ENCODE measurements at regions not wholly inside any gene's neighbourhood (a gene's known extent, or its start where the extent isn't known, plus 50 kb on each side); places are given as distances from the start of the nearest gene placed in this dataset.

GRCh38 chr12:90234472-90234871, 525.8 kb upstream of the ATP2B1 start:
- H3K9ac ChIP-seq (ENCODE audit: low read length), result no peak overlapping the region
- no peak overlapping the region for H2AK5ac ChIP-seq (ENCODE audit: low read length)
- peak; percentile 40 for DNase-seq
- no peak overlapping the region for H3K23ac ChIP-seq (ENCODE audit: low read length)
- H2BK120ac ChIP-seq (ENCODE audit: low read depth, low read length), result no peak overlapping the region
- H3K56ac ChIP-seq (ENCODE audit: low read length), result no peak overlapping the region
- H3K4me2 ChIP-seq (ENCODE audit: low read length), result no peak overlapping the region
- H3K4me3 ChIP-seq (ENCODE audit: low read length), result no peak overlapping the region
- no peak overlapping the region for H3K18ac ChIP-seq (ENCODE audit: low read length)
- H2BK5ac ChIP-seq (ENCODE audit: low read length), result no peak overlapping the region
- WGBS (ENCODE audit: extremely low coverage, insufficient coverage, low lambda C conversion rate), result no CpG with 5 or more reads among the region's 2 CpGs
- H3K4ac ChIP-seq (ENCODE audit: low read depth, low read length), result no peak overlapping the region
- H4K5ac ChIP-seq (ENCODE audit: low read length), result no peak overlapping the region
- H3K79me1 ChIP-seq (ENCODE audit: low read length), result no peaks in the 10 kb centered on the region
- no peak overlapping the region for H4K8ac ChIP-seq (ENCODE audit: low read depth, low read length)
- no peaks in the 10 kb centered on the region for H3K27me3 ChIP-seq (ENCODE audit: insufficient read depth, low read length, poor library complexity)
- H3K4me1 ChIP-seq (ENCODE audit: control insufficient read depth, low read depth, low read length), result no peaks in the 10 kb centered on the region
- no peak overlapping the region for H3K27ac ChIP-seq (ENCODE audit: low read depth, low read length)
- no peaks in the 10 kb centered on the region for H3K36me3 ChIP-seq (ENCODE audit: control insufficient read depth, insufficient read depth, low read length)
- no peak overlapping the region for H2BK15ac ChIP-seq (replicated peaks; ENCODE audit: low read depth)
- no peaks in the 10 kb centered on the region for H3K79me2 ChIP-seq (ENCODE audit: control insufficient read depth, insufficient read depth, low read length)

DNA sequence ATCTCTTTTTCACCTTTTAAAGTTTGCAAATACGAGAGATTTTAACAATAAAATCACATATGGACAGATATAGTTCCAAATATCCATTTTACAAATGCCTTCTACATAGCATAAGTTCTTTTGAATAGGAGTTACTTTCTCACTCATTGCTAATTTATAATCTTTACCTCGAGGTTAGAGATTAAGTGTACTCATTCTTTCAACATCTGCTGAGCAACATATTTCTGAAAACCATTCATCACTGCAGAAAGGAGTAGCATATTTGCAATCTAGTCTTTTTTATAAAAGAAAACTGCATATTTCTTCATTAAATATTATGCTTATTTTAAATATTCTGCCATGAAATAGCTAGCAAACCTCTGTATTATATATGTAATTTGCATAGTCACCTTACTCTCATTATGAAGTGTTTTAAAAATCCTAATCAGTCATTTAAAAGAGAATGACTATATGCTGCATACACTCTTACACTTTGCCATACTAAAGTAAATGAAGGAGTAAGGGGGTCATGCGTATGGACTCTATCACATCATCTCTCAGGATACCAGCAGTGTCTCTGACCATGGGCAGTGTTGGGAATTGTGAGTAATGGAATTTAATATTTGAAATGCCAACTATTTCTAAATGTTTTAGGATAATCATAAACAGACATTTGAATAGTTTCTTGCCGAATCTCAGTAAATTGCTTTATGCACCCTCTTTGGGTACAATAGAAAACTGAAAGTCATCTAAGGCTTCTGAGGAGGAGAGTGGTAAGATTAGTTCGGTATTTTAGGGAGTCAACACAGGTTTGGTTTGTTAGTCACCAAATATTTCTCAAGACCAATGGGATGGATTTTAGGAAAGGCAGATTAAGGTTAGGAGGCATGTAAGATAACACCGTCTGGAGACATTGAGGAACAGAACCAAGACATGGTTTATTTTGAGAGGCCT, 524.8 kb upstream of the ATP2B1 start:
- Histone ChIP-seq H2BK120ac (ENCODE audit: low read depth, low read length) (no peak overlapping the region), H2AK5ac (ENCODE audit: low read length) (no peak overlapping the region), H3K27me3 (ENCODE audit: insufficient read depth, low read length, poor library complexity) (no peaks in the 10 kb centered on the region), H3K9ac (ENCODE audit: low read length) (no peak overlapping the region), H4K8ac (ENCODE audit: low read depth, low read length) (no peak overlapping the region), H2BK5ac (ENCODE audit: low read length) (no peak overlapping the region), H3K4me3 (ENCODE audit: low read length) (no peak overlapping the region), H3K18ac (ENCODE audit: low read length) (no peak overlapping the region), H3K23ac (ENCODE audit: low read length) (no peak overlapping the region), H3K79me2 (ENCODE audit: control insufficient read depth, insufficient read depth, low read length) (no peaks in the 10 kb centered on the region), H4K5ac (ENCODE audit: low read length) (no peak overlapping the region), H3K56ac (ENCODE audit: low read length) (no peak overlapping the region), H3K27ac (ENCODE audit: low read depth, low read length) (no peak overlapping the region), H3K36me3 (ENCODE audit: control insufficient read depth, insufficient read depth, low read length) (no peaks in the 10 kb centered on the region), H3K4me2 (ENCODE audit: low read length) (no peak overlapping the region), H2BK15ac (replicated peaks; ENCODE audit: low read depth) (no peak overlapping the region), H3K4me1 (ENCODE audit: control insufficient read depth, low read depth, low read length) (no peaks in the 10 kb centered on the region), H3K79me1 (ENCODE audit: low read length) (no peaks in the 10 kb centered on the region), H3K4ac (ENCODE audit: low read depth, low read length) (no peak overlapping the region)
- DNase-seq, result no peak
- WGBS (ENCODE audit: extremely low coverage, insufficient coverage, low lambda C conversion rate), result no CpG with 5 or more reads among the region's 6 CpGs

DNA sequence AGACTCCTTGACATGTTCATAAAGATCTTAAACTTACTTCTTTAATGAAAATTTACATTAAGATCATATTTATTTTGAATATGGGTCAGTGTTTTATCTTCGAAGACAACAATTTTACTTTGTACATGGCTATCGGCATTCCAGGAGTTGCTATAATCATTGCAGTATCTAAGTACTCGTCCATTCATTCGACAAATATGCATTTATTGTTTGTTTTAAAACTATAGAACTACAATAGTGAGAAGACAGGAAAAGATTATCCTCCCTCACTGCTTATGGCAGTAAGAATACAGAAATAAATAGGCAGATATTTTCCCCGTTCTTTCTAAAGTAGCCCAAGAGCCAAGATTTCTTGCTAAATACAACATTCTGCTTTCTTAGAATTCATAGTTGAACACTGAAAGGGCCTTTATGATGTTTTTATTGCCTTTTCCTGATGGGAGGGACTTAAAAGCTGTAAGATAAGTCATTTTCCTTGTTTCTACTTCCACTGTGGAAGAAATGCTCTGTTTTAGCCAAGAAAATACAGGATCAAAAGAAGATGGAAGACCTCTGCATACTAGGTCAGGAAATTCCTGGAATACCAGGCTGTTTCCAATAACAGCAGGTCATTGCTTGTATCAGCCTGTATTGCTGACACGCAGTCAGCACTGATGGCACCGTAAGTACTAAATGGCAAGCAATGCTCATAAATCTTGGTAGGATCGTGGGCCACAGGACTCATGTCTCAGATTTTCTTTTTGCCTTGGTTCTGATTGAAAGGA, 521.0 kb upstream of the ATP2B1 start:
- no peak overlapping the region for H3K18ac ChIP-seq (ENCODE audit: low read length)
- H4K8ac ChIP-seq (ENCODE audit: low read depth, low read length), result no peak overlapping the region
- no peak overlapping the region for H3K4me3 ChIP-seq (ENCODE audit: low read length)
- no peak overlapping the region for H3K9ac ChIP-seq (ENCODE audit: low read length)
- H4K5ac ChIP-seq (ENCODE audit: low read length), result no peak overlapping the region
- H3K56ac ChIP-seq (ENCODE audit: low read length), result no peak overlapping the region
- DNase-seq, result peak; percentile 79
- H3K27me3 ChIP-seq (ENCODE audit: insufficient read depth, low read length, poor library complexity), result peaks cover 2% of the 10 kb centered on the region
- H3K36me3 ChIP-seq (ENCODE audit: control insufficient read depth, insufficient read depth, low read length), result no peaks in the 10 kb centered on the region
- WGBS (ENCODE audit: extremely low coverage, insufficient coverage, low lambda C conversion rate), result no CpG with 5 or more reads among the region's 8 CpGs
- H3K79me1 ChIP-seq (ENCODE audit: low read length), result no peaks in the 10 kb centered on the region
- no peak overlapping the region for H3K4me2 ChIP-seq (ENCODE audit: low read length)
- no peak overlapping the region for H2AK5ac ChIP-seq (ENCODE audit: low read length)
- no peak overlapping the region for H2BK5ac ChIP-seq (ENCODE audit: low read length)
- no peaks in the 10 kb centered on the region for H3K4me1 ChIP-seq (ENCODE audit: control insufficient read depth, low read depth, low read length)
- H3K23ac ChIP-seq (ENCODE audit: low read length), result no peak overlapping the region
- H2BK120ac ChIP-seq (ENCODE audit: low read depth, low read length), result no peak overlapping the region
- H2BK15ac ChIP-seq (replicated peaks; ENCODE audit: low read depth), result no peak overlapping the region
- no peaks in the 10 kb centered on the region for H3K79me2 ChIP-seq (ENCODE audit: control insufficient read depth, insufficient read depth, low read length)
- H3K27ac ChIP-seq (ENCODE audit: low read depth, low read length), result no peak overlapping the region
- no peak overlapping the region for H3K4ac ChIP-seq (ENCODE audit: low read depth, low read length)

- Histone ChIP-seq H3K18ac (ENCODE audit: low read length) (no peak overlapping the region), H3K27ac (ENCODE audit: low read depth, low read length) (no peak overlapping the region), H3K79me2 (ENCODE audit: control insufficient read depth, insufficient read depth, low read length) (no peaks in the 10 kb centered on the region), H2BK120ac (ENCODE audit: low read depth, low read length) (no peak overlapping the region), H2BK5ac (ENCODE audit: low read length) (no peak overlapping the region), H2AK5ac (ENCODE audit: low read length) (no peak overlapping the region), H4K5ac (ENCODE audit: low read length) (no peak overlapping the region), H3K56ac (ENCODE audit: low read length) (no peak overlapping the region), H3K4me1 (ENCODE audit: control insufficient read depth, low read depth, low read length) (no peaks in the 10 kb centered on the region), H4K8ac (ENCODE audit: low read depth, low read length) (no peak overlapping the region), H3K79me1 (ENCODE audit: low read length) (no peaks in the 10 kb centered on the region), H3K36me3 (ENCODE audit: control insufficient read depth, insufficient read depth, low read length) (no peaks in the 10 kb centered on the region), H2BK15ac (replicated peaks; ENCODE audit: low read depth) (no peak overlapping the region), H3K27me3 (ENCODE audit: insufficient read depth, low read length, poor library complexity) (peaks cover 2% of the 10 kb centered on the region), H3K23ac (ENCODE audit: low read length) (no peak overlapping the region), H3K9ac (ENCODE audit: low read length) (no peak overlapping the region), H3K4me3 (ENCODE audit: low read length) (no peak overlapping the region), H3K4ac (ENCODE audit: low read depth, low read length) (no peak overlapping the region), H3K4me2 (ENCODE audit: low read length) (no peak overlapping the region)
- no peak for DNase-seq
Observed at GRCh38 chr12:90226211-90226610, 517.6 kb upstream of the ATP2B1 start.

- H3K79me2 ChIP-seq (ENCODE audit: control insufficient read depth, insufficient read depth, low read length), result no peaks in the 10 kb centered on the region
- no peaks in the 10 kb centered on the region for H3K4me1 ChIP-seq (ENCODE audit: control insufficient read depth, low read depth, low read length)
- H3K4ac ChIP-seq (ENCODE audit: low read depth, low read length), result no peak overlapping the region
- no peak overlapping the region for H2AK5ac ChIP-seq (ENCODE audit: low read length)
- H3K79me1 ChIP-seq (ENCODE audit: low read length), result no peaks in the 10 kb centered on the region
- no peak overlapping the region for H4K5ac ChIP-seq (ENCODE audit: low read length)
- WGBS (ENCODE audit: extremely low coverage, insufficient coverage, low lambda C conversion rate), result no CpG with 5 or more reads among the region's 1 CpG
- no peaks in the 10 kb centered on the region for H3K27me3 ChIP-seq (ENCODE audit: insufficient read depth, low read length, poor library complexity)
- no peak for DNase-seq
- no peaks in the 10 kb centered on the region for H3K36me3 ChIP-seq (ENCODE audit: control insufficient read depth, insufficient read depth, low read length)
- H3K4me3 ChIP-seq (ENCODE audit: low read length), result no peak overlapping the region
- no peak overlapping the region for H3K27ac ChIP-seq (ENCODE audit: low read depth, low read length)
- H3K9ac ChIP-seq (ENCODE audit: low read length), result no peak overlapping the region
- H3K4me2 ChIP-seq (ENCODE audit: low read length), result no peak overlapping the region
- no peak overlapping the region for H2BK120ac ChIP-seq (ENCODE audit: low read depth, low read length)
- H2BK5ac ChIP-seq (ENCODE audit: low read length), result no peak overlapping the region
- no peak overlapping the region for H2BK15ac ChIP-seq (replicated peaks; ENCODE audit: low read depth)
- H3K56ac ChIP-seq (ENCODE audit: low read length), result no peak overlapping the region
- no peak overlapping the region for H3K23ac ChIP-seq (ENCODE audit: low read length)
- H3K18ac ChIP-seq (ENCODE audit: low read length), result no peak overlapping the region
- H4K8ac ChIP-seq (ENCODE audit: low read depth, low read length), result no peak overlapping the region
Observed at GRCh38 chr12:90216815-90217214, 508.2 kb upstream of the ATP2B1 start.

Measured in mesendoderm (in vitro differentiated cells).